H1 (cell line): ENCODE measurements at regions not wholly inside any gene's neighbourhood (a gene's known extent, or its start where the extent isn't known, plus 50 kb on each side); places are given as distances from the start of the nearest gene placed in this dataset.

Source experiments
- CTCF ChIA-PET: fragments of 300-600 bp; sonication (Branson Sonifier 250); formaldehyde crosslinking; loops from one replicate; lab custom pipeline; 2021; ENCODE audit not compliant: partially characterized antibody; lab: Charles Lee
- POLR2A ChIA-PET: fragments of 300-600 bp; sonication (Branson Sonifier 250); formaldehyde crosslinking; loops from one replicate; lab custom pipeline; 2021; ENCODE audit warnings: inconsistent platforms; ENCODE audit not compliant: partially characterized antibody; lab: Charles Lee
- DNase-seq, 2 experiments: peaks; one replicate each; pipeline versions ENCODE4 v3.0.0 to v3.0.0-alpha.2; 2010 to 2022; ENCODE audit warnings: low spot score in 2 of 2, low read depth in 1 of 2, mixed read lengths in 1 of 2
- FAIRE-seq: peaks from 2 replicates; lab custom pipeline; 2011; peaks lifted over from hg19 to GRCh38; lab: Jason Lieb, UNC
- H2AFZ ChIP-seq: 2 replicates; pipeline ENCODE4 v1.8.1; 2012; ENCODE audit warnings: low read length, inconsistent platforms
- H2AK5ac ChIP-seq: 2 replicates; pipeline ENCODE4 v1.6.1; 2013; ENCODE audit warnings: low read depth, low read length
- H2BK120ac ChIP-seq: replicated peaks from 2 replicates; pipeline ENCODE3; 2013; ENCODE audit warnings: low read depth, low read length, inconsistent platforms
- H2BK12ac ChIP-seq: 2 replicates; pipeline ENCODE4 v1.6.1; 2013; ENCODE audit warnings: low read depth, low read length
- H2BK15ac ChIP-seq: 2 replicates; pipeline ENCODE4 v1.6.1; 2013; ENCODE audit warnings: low read length
- H2BK20ac ChIP-seq: 2 replicates; pipeline ENCODE4 v1.6.1; 2013; ENCODE audit warnings: low read length
- H2BK5ac ChIP-seq: 2 replicates; pipeline ENCODE4 v1.6.1; 2013; ENCODE audit warnings: low read depth, low read length
- H3K14ac ChIP-seq: 2 replicates; pipeline ENCODE4 v1.6.1; 2013; ENCODE audit warnings: inconsistent platforms; ENCODE audit not compliant: insufficient read length
- H3K18ac ChIP-seq: 2 replicates; pipeline ENCODE4 v1.6.1; 2013; ENCODE audit warnings: low read length; ENCODE audit errors: extremely low read depth
- H3K23ac ChIP-seq: 2 replicates; pipeline ENCODE4 v1.6.1; 2013; ENCODE audit warnings: inconsistent platforms; ENCODE audit not compliant: insufficient read length
- H3K23me2 ChIP-seq: 2 replicates; pipeline ENCODE4 v1.6.1; 2013; ENCODE audit warnings: low read depth, low read length
- H3K27ac ChIP-seq: 2 replicates; pipeline ENCODE4 v1.6.1; 2011; ENCODE audit warnings: low read depth, low read length, inconsistent platforms
- H3K27me3 ChIP-seq, 4 experiments: replicated peaks in 1 of 4; 1 replicate in 1 of 4; 2 replicates in 3 of 4; pipeline versions ENCODE4 v1.6.1 to v1.8.1; 2011 to 2013; ENCODE audit warnings: low read length in 3 of 4, mild to moderate bottlenecking in 3 of 4, inconsistent platforms in 2 of 4, mixed read lengths in 2 of 4, moderate library complexity in 1 of 4; ENCODE audit not compliant: control insufficient read depth in 3 of 4, insufficient read depth in 3 of 4; ENCODE audit errors: extremely low read depth in 1 of 4
- H3K36me3 ChIP-seq, 4 experiments: 2 replicates each; pipeline versions ENCODE4 v1.6.1 to v1.8.1; 2011 to 2013; ENCODE audit warnings: mild to moderate bottlenecking in 4 of 4, low read length in 3 of 4, moderate library complexity in 2 of 4, control low read depth in 1 of 4, inconsistent platforms in 1 of 4; ENCODE audit not compliant: insufficient read depth in 4 of 4, control insufficient read depth in 2 of 4
- H3K4ac ChIP-seq: replicated peaks from 2 replicates; pipeline ENCODE3; 2013; ENCODE audit warnings: low read length, low read depth, mixed read lengths, inconsistent platforms; ENCODE audit not compliant: insufficient read length
- H3K4me1 ChIP-seq, 4 experiments: replicated peaks in 1 of 4; 1 replicate in 1 of 4; 2 replicates in 3 of 4; pipeline versions ENCODE4 v1.6.1 to v1.8.1; 2011 to 2013; ENCODE audit warnings: low read length in 3 of 4, inconsistent platforms in 2 of 4, mixed read lengths in 1 of 4; ENCODE audit not compliant: insufficient read depth in 4 of 4, control insufficient read depth in 3 of 4
- H3K4me2 ChIP-seq, 2 experiments: 2 replicates each; pipeline versions ENCODE4 v1.6.1 to v1.8.1; 2011 to 2013; ENCODE audit warnings: low read depth in 2 of 2, low read length in 2 of 2, control low read depth in 1 of 2, inconsistent platforms in 1 of 2, mild to moderate bottlenecking in 1 of 2; ENCODE audit not compliant: insufficient read depth in 1 of 2
- H3K4me3 ChIP-seq, 4 experiments: fragments of 200-600, 300-600 bp in 1 of 4; sonication (generic), shearing (Covaris generic), sonication (Bioruptor Twin) in 1 of 4; 2 replicates each; pipeline versions ENCODE4 v1.5.1 to v1.8.1; 2011 to 2016; ENCODE audit warnings: low read length in 4 of 4, low read depth in 3 of 4, control low read depth in 2 of 4, inconsistent platforms in 2 of 4, mild to moderate bottlenecking in 2 of 4, mixed read lengths in 1 of 4, moderate library complexity in 1 of 4; ENCODE audit not compliant: insufficient read depth in 2 of 4; ENCODE audit errors: extremely low read depth in 1 of 4
- H3K56ac ChIP-seq: replicated peaks from 2 replicates; pipeline ENCODE3; 2013; ENCODE audit warnings: low read depth, mild to moderate bottlenecking, mixed read lengths, low read length, inconsistent platforms; ENCODE audit not compliant: insufficient read length
- H3K79me1 ChIP-seq: 2 replicates; pipeline ENCODE4 v1.6.1; 2013; ENCODE audit warnings: low read depth, low read length, control low read depth
- H3K79me2 ChIP-seq, 2 experiments: 2 replicates each; pipeline versions ENCODE4 v1.6.1 to v1.8.1; 2012 to 2013; ENCODE audit warnings: low read length in 2 of 2, mild to moderate bottlenecking in 2 of 2, inconsistent platforms in 1 of 2; ENCODE audit not compliant: insufficient read depth in 2 of 2, control insufficient read depth in 1 of 2
- H3K9ac ChIP-seq, 4 experiments: replicated peaks in 1 of 4; 1 replicate in 1 of 4; 2 replicates in 3 of 4; pipeline versions ENCODE4 v1.6.1 to v1.8.1; 2011 to 2013; ENCODE audit warnings: low read depth in 3 of 4, low read length in 3 of 4, control low read depth in 2 of 4, mild to moderate bottlenecking in 2 of 4, moderate library complexity in 2 of 4, inconsistent platforms in 1 of 4; ENCODE audit errors: extremely low read depth in 1 of 4
- H3K9me3 ChIP-seq, 2 experiments: 2 replicates each; pipeline versions ENCODE4 v1.6.1 to v1.8.1; 2012 to 2013; ENCODE audit warnings: mild to moderate bottlenecking in 2 of 2, moderate library complexity in 2 of 2, control low read depth in 1 of 2, inconsistent platforms in 1 of 2, low read depth in 1 of 2, low read length in 1 of 2, mixed read lengths in 1 of 2; ENCODE audit not compliant: insufficient read depth in 2 of 2
- H4K20me1 ChIP-seq, 2 experiments: replicated peaks in 1 of 2; 2 replicates each; pipeline versions ENCODE3 to v1.8.1; 2011 to 2013; ENCODE audit warnings: inconsistent platforms in 2 of 2, low read length in 2 of 2, mild to moderate bottlenecking in 1 of 2; ENCODE audit not compliant: insufficient read depth in 2 of 2, control insufficient read depth in 1 of 2
- H4K5ac ChIP-seq: 2 replicates; pipeline ENCODE4 v1.6.1; 2013; ENCODE audit warnings: low read length, low read depth, mixed read lengths, inconsistent platforms; ENCODE audit not compliant: insufficient read length
- H4K8ac ChIP-seq: 2 replicates; pipeline ENCODE4 v1.8.0; 2013; ENCODE audit warnings: mild to moderate bottlenecking, moderate library complexity, low read length, inconsistent platforms; ENCODE audit not compliant: insufficient read depth; ENCODE audit errors: extremely low read depth
- H4K91ac ChIP-seq: replicated peaks from 2 replicates; pipeline ENCODE3; 2013; ENCODE audit warnings: low read length, mixed read lengths, inconsistent platforms; ENCODE audit not compliant: insufficient read length
- ATF3 ChIP-seq: IDR thresholded peaks from 2 replicates; pipeline ENCODE4 v1.6.1; 2011; ENCODE audit warnings: low read depth, mild to moderate bottlenecking, low read length; ENCODE audit not compliant: insufficient read depth
- CBX8 ChIP-seq: fragments of 300-800, 300-1000 bp; sonication (generic); IDR thresholded peaks from 2 replicates; pipeline ENCODE4 v1.7.1; 2016; ENCODE audit warnings: low read depth, low read length, borderline replicate concordance
- CTBP2 ChIP-seq: IDR thresholded peaks from 2 replicates; pipeline ENCODE4 v1.7.0; 2011; ENCODE audit warnings: borderline replicate concordance, mild to moderate bottlenecking, moderate library complexity, mixed read lengths, low read length; ENCODE audit not compliant: insufficient read depth, insufficient read length
- FOSL1 ChIP-seq: IDR thresholded peaks from 2 replicates; pipeline ENCODE4 v1.6.1; 2011; ENCODE audit warnings: mild to moderate bottlenecking, low read depth, low read length, moderate library complexity; ENCODE audit not compliant: insufficient read depth
- JUND ChIP-seq: IDR thresholded peaks from 2 replicates; pipeline ENCODE4 v1.6.1; 2011; ENCODE audit warnings: mild to moderate bottlenecking, improper control_type of control experiment, low read length
- NRF1 ChIP-seq: IDR thresholded peaks from 2 replicates; pipeline ENCODE4 v1.6.1; 2011; ENCODE audit warnings: mild to moderate bottlenecking, low read depth, low read length, improper control_type of control experiment
- POU5F1 ChIP-seq: IDR thresholded peaks from 2 replicates; pipeline ENCODE4 v1.6.1; 2011; ENCODE audit warnings: low read depth, mild to moderate bottlenecking, low read length, moderate library complexity
- RAD21 ChIP-seq, 2 experiments: IDR thresholded peaks in 1 of 2; conservative IDR thresholded peaks in 1 of 2; 2 replicates each; pipeline ENCODE4 v1.6.1; 2011; ENCODE audit warnings: low read depth in 2 of 2, low read length in 2 of 2, improper control_type of control experiment in 1 of 2, inconsistent platforms in 1 of 2, mild to moderate bottlenecking in 1 of 2, moderate library complexity in 1 of 2
- SIX5 ChIP-seq: IDR thresholded peaks from 2 replicates; pipeline ENCODE4 v1.6.1; 2011; ENCODE audit warnings: mild to moderate bottlenecking, low read depth, low read length
- SRF ChIP-seq: IDR thresholded peaks from 2 replicates; pipeline ENCODE4 v1.6.1; 2011; ENCODE audit warnings: mild to moderate bottlenecking, low read depth, low read length, moderate library complexity
- WGBS, 2 experiments: shearing (Covaris generic) in 1 of 2; methylation state at CpG; one replicate each; pipeline versions ENCODE4 v1.1.6 to v1.1.7; 2013 to 2015; ENCODE audit warnings: low lambda C conversion rate in 2 of 2, mixed read lengths in 2 of 2, inconsistent platforms in 1 of 2, low coverage in 1 of 2, missing lambda C conversion rate in 1 of 2; ENCODE audit not compliant: insufficient replicate concordance in 2 of 2, insufficient coverage in 1 of 2, insufficient read length in 1 of 2; ENCODE audit errors: extremely low coverage in 1 of 2, missing lambda C conversion rate in 1 of 2; 5-methylcytosine and 5-hydroxymethylcytosine counted together
- TF ChIP-seq, protein P1 (sequence below): IDR thresholded peaks from 2 replicates; pipeline ENCODE4 v1.6.1; 2012; ENCODE audit warnings: inconsistent platforms
- TF ChIP-seq, protein P2 (sequence below): IDR thresholded peaks from 2 replicates; pipeline ENCODE4 v1.6.1; 2011; ENCODE audit warnings: low read length, improper control_type of control experiment

- Histone ChIP-seq H3K79me1 (no peaks in the 10 kb centered on the region), H3K23ac (no peak overlapping the region), H2BK5ac (no peak overlapping the region), H3K9me3 (no peaks in the 10 kb centered on the region), H3K4me3 (no peak overlapping the region), H2AK5ac (no peak overlapping the region), H2AFZ (no peak overlapping the region), H3K36me3 (no peaks in the 10 kb centered on the region), H4K91ac (no peak overlapping the region), H4K20me1 (no peaks in the 10 kb centered on the region), H3K23me2 (no peaks in the 10 kb centered on the region), H4K5ac (no peak overlapping the region), H2BK20ac (no peak overlapping the region), H3K4me1 (peaks cover 0 to 5% (median 3%) of the 10 kb centered on the region in 4 experiments; a peak in 4 of 7 replicates), H4K8ac (no peak overlapping the region), H3K4ac (no peak overlapping the region), H3K79me2 (no peaks in the 10 kb centered on the region), H3K27me3 (no peaks in the 10 kb centered on the region; a peak in 1 of 7 replicates), H2BK120ac (no peak overlapping the region), H3K27ac (no peak overlapping the region), H2BK12ac (no peak overlapping the region), H3K4me2 (no peak overlapping the region), H2BK15ac (no peak overlapping the region), H3K14ac (no peak overlapping the region), H3K9ac (no peak overlapping the region), H3K18ac (no peak overlapping the region), H3K56ac (no peak overlapping the region)
- DNase-seq (no peak), FAIRE-seq (no peak)
- CTCF ChIA-PET: no interaction called here
- WGBS, 2 experiments: 92% methylated on average over 4 of the region's 4 CpGs; no CpG with 5 or more reads in 1 of the 2 experiments
- POLR2A ChIA-PET: no interaction called here
- no peak for TF ChIP-seq ATF3
- TF ChIP-seq, protein P1, sequence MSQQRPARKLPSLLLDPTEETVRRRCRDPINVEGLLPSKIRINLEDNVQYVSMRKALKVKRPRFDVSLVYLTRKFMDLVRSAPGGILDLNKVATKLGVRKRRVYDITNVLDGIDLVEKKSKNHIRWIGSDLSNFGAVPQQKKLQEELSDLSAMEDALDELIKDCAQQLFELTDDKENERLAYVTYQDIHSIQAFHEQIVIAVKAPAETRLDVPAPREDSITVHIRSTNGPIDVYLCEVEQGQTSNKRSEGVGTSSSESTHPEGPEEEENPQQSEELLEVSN: no peak
- TF ChIP-seq, protein P2, sequence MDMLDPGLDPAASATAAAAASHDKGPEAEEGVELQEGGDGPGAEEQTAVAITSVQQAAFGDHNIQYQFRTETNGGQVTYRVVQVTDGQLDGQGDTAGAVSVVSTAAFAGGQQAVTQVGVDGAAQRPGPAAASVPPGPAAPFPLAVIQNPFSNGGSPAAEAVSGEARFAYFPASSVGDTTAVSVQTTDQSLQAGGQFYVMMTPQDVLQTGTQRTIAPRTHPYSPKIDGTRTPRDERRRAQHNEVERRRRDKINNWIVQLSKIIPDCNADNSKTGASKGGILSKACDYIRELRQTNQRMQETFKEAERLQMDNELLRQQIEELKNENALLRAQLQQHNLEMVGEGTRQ: no peak
- TF ChIP-seq SRF: no peak
- TF ChIP-seq NRF1: no peak
- no peak for TF ChIP-seq CTBP2
- TF ChIP-seq CBX8: no peak
- TF ChIP-seq POU5F1: no peak
- TF ChIP-seq RAD21 (IDR thresholded peaks at IDR 0.05 in 1 of 2, conservative IDR thresholded peaks at IDR 0.05 in 1 of 2; ENCODE audit: low read depth in 2 of 2, low read length in 2 of 2): no peak
- TF ChIP-seq FOSL1: no peak
- no peak for TF ChIP-seq SIX5
- TF ChIP-seq JUND: no peak
Observed at GRCh38 chr5:175056831-175057230, 332.4 kb downstream of the MSX2 start.
